H1 (cell line): ENCODE measurements at regions not wholly inside any gene's neighbourhood (a gene's known extent, or its start where the extent isn't known, plus 50 kb on each side); places are given as distances from the start of the nearest gene placed in this dataset.

ENCODE experiments used
- CTCF ChIA-PET: fragments of 300-600 bp; sonication (Branson Sonifier 250); formaldehyde crosslinking; loops from one replicate; lab custom pipeline; 2021; ENCODE audit not compliant: partially characterized antibody; lab: Charles Lee
- POLR2A ChIA-PET: fragments of 300-600 bp; sonication (Branson Sonifier 250); formaldehyde crosslinking; loops from one replicate; lab custom pipeline; 2021; ENCODE audit warnings: inconsistent platforms; ENCODE audit not compliant: partially characterized antibody; lab: Charles Lee
- DNase-seq, 2 experiments: peaks; one replicate each; pipeline versions ENCODE4 v3.0.0 to v3.0.0-alpha.2; 2010 to 2022; ENCODE audit warnings: low spot score in 2 of 2, low read depth in 1 of 2, mixed read lengths in 1 of 2
- FAIRE-seq: peaks from 2 replicates; lab custom pipeline; 2011; peaks lifted over from hg19 to GRCh38; lab: Jason Lieb, UNC
- H2AFZ ChIP-seq: 2 replicates; pipeline ENCODE4 v1.8.1; 2012; ENCODE audit warnings: low read length, inconsistent platforms
- H2AK5ac ChIP-seq: 2 replicates; pipeline ENCODE4 v1.6.1; 2013; ENCODE audit warnings: low read depth, low read length
- H2BK120ac ChIP-seq: replicated peaks from 2 replicates; pipeline ENCODE3; 2013; ENCODE audit warnings: low read depth, low read length, inconsistent platforms
- H2BK12ac ChIP-seq: 2 replicates; pipeline ENCODE4 v1.6.1; 2013; ENCODE audit warnings: low read depth, low read length
- H2BK15ac ChIP-seq: 2 replicates; pipeline ENCODE4 v1.6.1; 2013; ENCODE audit warnings: low read length
- H2BK20ac ChIP-seq: 2 replicates; pipeline ENCODE4 v1.6.1; 2013; ENCODE audit warnings: low read length
- H2BK5ac ChIP-seq: 2 replicates; pipeline ENCODE4 v1.6.1; 2013; ENCODE audit warnings: low read depth, low read length
- H3K14ac ChIP-seq: 2 replicates; pipeline ENCODE4 v1.6.1; 2013; ENCODE audit warnings: inconsistent platforms; ENCODE audit not compliant: insufficient read length
- H3K18ac ChIP-seq: 2 replicates; pipeline ENCODE4 v1.6.1; 2013; ENCODE audit warnings: low read length; ENCODE audit errors: extremely low read depth
- H3K23ac ChIP-seq: 2 replicates; pipeline ENCODE4 v1.6.1; 2013; ENCODE audit warnings: inconsistent platforms; ENCODE audit not compliant: insufficient read length
- H3K23me2 ChIP-seq: 2 replicates; pipeline ENCODE4 v1.6.1; 2013; ENCODE audit warnings: low read depth, low read length
- H3K27ac ChIP-seq: 2 replicates; pipeline ENCODE4 v1.6.1; 2011; ENCODE audit warnings: low read depth, low read length, inconsistent platforms
- H3K27me3 ChIP-seq, 4 experiments: replicated peaks in 1 of 4; 1 replicate in 1 of 4; 2 replicates in 3 of 4; pipeline versions ENCODE4 v1.6.1 to v1.8.1; 2011 to 2013; ENCODE audit warnings: low read length in 3 of 4, mild to moderate bottlenecking in 3 of 4, inconsistent platforms in 2 of 4, mixed read lengths in 2 of 4, moderate library complexity in 1 of 4; ENCODE audit not compliant: control insufficient read depth in 3 of 4, insufficient read depth in 3 of 4; ENCODE audit errors: extremely low read depth in 1 of 4
- H3K36me3 ChIP-seq, 4 experiments: 2 replicates each; pipeline versions ENCODE4 v1.6.1 to v1.8.1; 2011 to 2013; ENCODE audit warnings: mild to moderate bottlenecking in 4 of 4, low read length in 3 of 4, moderate library complexity in 2 of 4, control low read depth in 1 of 4, inconsistent platforms in 1 of 4; ENCODE audit not compliant: insufficient read depth in 4 of 4, control insufficient read depth in 2 of 4
- H3K4ac ChIP-seq: replicated peaks from 2 replicates; pipeline ENCODE3; 2013; ENCODE audit warnings: low read length, low read depth, mixed read lengths, inconsistent platforms; ENCODE audit not compliant: insufficient read length
- H3K4me1 ChIP-seq, 4 experiments: replicated peaks in 1 of 4; 1 replicate in 1 of 4; 2 replicates in 3 of 4; pipeline versions ENCODE4 v1.6.1 to v1.8.1; 2011 to 2013; ENCODE audit warnings: low read length in 3 of 4, inconsistent platforms in 2 of 4, mixed read lengths in 1 of 4; ENCODE audit not compliant: insufficient read depth in 4 of 4, control insufficient read depth in 3 of 4
- H3K4me2 ChIP-seq, 2 experiments: 2 replicates each; pipeline versions ENCODE4 v1.6.1 to v1.8.1; 2011 to 2013; ENCODE audit warnings: low read depth in 2 of 2, low read length in 2 of 2, control low read depth in 1 of 2, inconsistent platforms in 1 of 2, mild to moderate bottlenecking in 1 of 2; ENCODE audit not compliant: insufficient read depth in 1 of 2
- H3K4me3 ChIP-seq, 4 experiments: fragments of 200-600, 300-600 bp in 1 of 4; sonication (generic), shearing (Covaris generic), sonication (Bioruptor Twin) in 1 of 4; 2 replicates each; pipeline versions ENCODE4 v1.5.1 to v1.8.1; 2011 to 2016; ENCODE audit warnings: low read length in 4 of 4, low read depth in 3 of 4, control low read depth in 2 of 4, inconsistent platforms in 2 of 4, mild to moderate bottlenecking in 2 of 4, mixed read lengths in 1 of 4, moderate library complexity in 1 of 4; ENCODE audit not compliant: insufficient read depth in 2 of 4; ENCODE audit errors: extremely low read depth in 1 of 4
- H3K56ac ChIP-seq: replicated peaks from 2 replicates; pipeline ENCODE3; 2013; ENCODE audit warnings: low read depth, mild to moderate bottlenecking, mixed read lengths, low read length, inconsistent platforms; ENCODE audit not compliant: insufficient read length
- H3K79me1 ChIP-seq: 2 replicates; pipeline ENCODE4 v1.6.1; 2013; ENCODE audit warnings: low read depth, low read length, control low read depth
- H3K79me2 ChIP-seq, 2 experiments: 2 replicates each; pipeline versions ENCODE4 v1.6.1 to v1.8.1; 2012 to 2013; ENCODE audit warnings: low read length in 2 of 2, mild to moderate bottlenecking in 2 of 2, inconsistent platforms in 1 of 2; ENCODE audit not compliant: insufficient read depth in 2 of 2, control insufficient read depth in 1 of 2
- H3K9ac ChIP-seq, 4 experiments: replicated peaks in 1 of 4; 1 replicate in 1 of 4; 2 replicates in 3 of 4; pipeline versions ENCODE4 v1.6.1 to v1.8.1; 2011 to 2013; ENCODE audit warnings: low read depth in 3 of 4, low read length in 3 of 4, control low read depth in 2 of 4, mild to moderate bottlenecking in 2 of 4, moderate library complexity in 2 of 4, inconsistent platforms in 1 of 4; ENCODE audit errors: extremely low read depth in 1 of 4
- H3K9me3 ChIP-seq, 2 experiments: 2 replicates each; pipeline versions ENCODE4 v1.6.1 to v1.8.1; 2012 to 2013; ENCODE audit warnings: mild to moderate bottlenecking in 2 of 2, moderate library complexity in 2 of 2, control low read depth in 1 of 2, inconsistent platforms in 1 of 2, low read depth in 1 of 2, low read length in 1 of 2, mixed read lengths in 1 of 2; ENCODE audit not compliant: insufficient read depth in 2 of 2
- H4K20me1 ChIP-seq, 2 experiments: replicated peaks in 1 of 2; 2 replicates each; pipeline versions ENCODE3 to v1.8.1; 2011 to 2013; ENCODE audit warnings: inconsistent platforms in 2 of 2, low read length in 2 of 2, mild to moderate bottlenecking in 1 of 2; ENCODE audit not compliant: insufficient read depth in 2 of 2, control insufficient read depth in 1 of 2
- H4K5ac ChIP-seq: 2 replicates; pipeline ENCODE4 v1.6.1; 2013; ENCODE audit warnings: low read length, low read depth, mixed read lengths, inconsistent platforms; ENCODE audit not compliant: insufficient read length
- H4K8ac ChIP-seq: 2 replicates; pipeline ENCODE4 v1.8.0; 2013; ENCODE audit warnings: mild to moderate bottlenecking, moderate library complexity, low read length, inconsistent platforms; ENCODE audit not compliant: insufficient read depth; ENCODE audit errors: extremely low read depth
- H4K91ac ChIP-seq: replicated peaks from 2 replicates; pipeline ENCODE3; 2013; ENCODE audit warnings: low read length, mixed read lengths, inconsistent platforms; ENCODE audit not compliant: insufficient read length
- BCL11A ChIP-seq, 2 experiments: IDR thresholded peaks; one replicate each; pipeline ENCODE4 v1.6.1; 2011; ENCODE audit warnings: low read depth in 2 of 2, low read length in 2 of 2, mild to moderate bottlenecking in 2 of 2
- EP300 ChIP-seq, 2 experiments: IDR thresholded peaks; 1 replicate in 1 of 2; 2 replicates in 1 of 2; pipeline ENCODE4 v1.6.1; 2011 to 2012; ENCODE audit warnings: low read depth in 2 of 2, low read length in 2 of 2, mild to moderate bottlenecking in 2 of 2, borderline replicate concordance in 1 of 2, inconsistent platforms in 1 of 2, moderate library complexity in 1 of 2
- FOSL1 ChIP-seq: IDR thresholded peaks from 2 replicates; pipeline ENCODE4 v1.6.1; 2011; ENCODE audit warnings: mild to moderate bottlenecking, low read depth, low read length, moderate library complexity; ENCODE audit not compliant: insufficient read depth
- GABPA ChIP-seq: IDR thresholded peaks from 2 replicates; pipeline ENCODE4 v1.6.1; 2011; ENCODE audit warnings: mild to moderate bottlenecking, low read length, moderate library complexity, borderline replicate concordance; ENCODE audit not compliant: insufficient read depth
- JUN ChIP-seq: IDR thresholded peaks from 2 replicates; pipeline ENCODE4 v1.6.1; 2011; ENCODE audit warnings: low read depth, mild to moderate bottlenecking, improper control_type of control experiment, low read length
- KDM1A ChIP-seq: fragments of 200-600, 300-600 bp; sonication (generic); IDR thresholded peaks from 2 replicates; pipeline ENCODE4 v1.7.1; 2016; ENCODE audit warnings: mild to moderate bottlenecking, low read length, borderline replicate concordance
- KDM5A ChIP-seq: fragments of 200-600 bp; IDR thresholded peaks from 2 replicates; pipeline ENCODE4 v1.7.1; 2012; ENCODE audit warnings: mild to moderate bottlenecking, low read length, inconsistent platforms, mixed read lengths
- POLR2AphosphoS5 ChIP-seq: IDR thresholded peaks from 2 replicates; pipeline ENCODE4 v1.6.1; 2011; ENCODE audit warnings: low read depth, low read length
- SIN3A ChIP-seq, 2 experiments: IDR thresholded peaks in 1 of 2; conservative IDR thresholded peaks in 1 of 2; 2 replicates each; pipeline ENCODE4 v1.6.1; 2011 to 2012; ENCODE audit warnings: low read length in 2 of 2, improper control_type of control experiment in 1 of 2, low read depth in 1 of 2, mild to moderate bottlenecking in 1 of 2
- SRF ChIP-seq: IDR thresholded peaks from 2 replicates; pipeline ENCODE4 v1.6.1; 2011; ENCODE audit warnings: mild to moderate bottlenecking, low read depth, low read length, moderate library complexity
- TAF1 ChIP-seq: IDR thresholded peaks from 2 replicates; pipeline ENCODE4 v1.6.1; 2011; ENCODE audit warnings: mild to moderate bottlenecking, low read depth, low read length
- TBP ChIP-seq: IDR thresholded peaks from 2 replicates; pipeline ENCODE4 v1.6.1; 2011; ENCODE audit warnings: low read depth, low read length, improper control_type of control experiment
- ZNF274 ChIP-seq: IDR thresholded peaks from 2 replicates; pipeline ENCODE4 v1.7.0; 2012; ENCODE audit warnings: low read length, borderline replicate concordance; ENCODE audit errors: extremely low read depth
- WGBS, 2 experiments: shearing (Covaris generic) in 1 of 2; methylation state at CpG; one replicate each; pipeline versions ENCODE4 v1.1.6 to v1.1.7; 2013 to 2015; ENCODE audit warnings: low lambda C conversion rate in 2 of 2, mixed read lengths in 2 of 2, inconsistent platforms in 1 of 2, low coverage in 1 of 2, missing lambda C conversion rate in 1 of 2; ENCODE audit not compliant: insufficient replicate concordance in 2 of 2, insufficient coverage in 1 of 2, insufficient read length in 1 of 2; ENCODE audit errors: extremely low coverage in 1 of 2, missing lambda C conversion rate in 1 of 2; 5-methylcytosine and 5-hydroxymethylcytosine counted together

DNA sequence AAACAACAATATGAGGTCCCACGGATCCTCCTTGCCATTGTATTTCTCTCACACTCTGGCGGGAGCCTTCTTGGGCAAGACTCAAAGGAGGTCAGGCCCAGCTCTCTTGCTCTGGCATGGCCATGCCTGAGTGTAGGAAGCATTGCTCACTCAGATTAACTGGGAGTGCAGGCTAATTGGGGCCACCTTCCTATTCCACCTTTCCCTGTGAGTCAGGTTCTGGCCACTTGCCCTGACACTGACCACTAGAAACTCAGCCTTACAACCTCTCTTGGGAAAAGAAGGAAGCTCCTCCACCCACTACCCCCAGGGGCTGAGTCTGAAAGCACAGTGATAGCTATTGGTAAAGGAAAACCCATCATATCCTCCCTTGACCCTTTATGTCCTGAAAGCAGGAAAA is 121.8 kb upstream of the NTM start:
- H2BK15ac ChIP-seq, result peak overlapping the region; percentile 47; the same call in 1 of the 2 replicates
- H2AFZ ChIP-seq, result no peak overlapping the region; the same call in 1 of the 2 replicates
- H3K9ac ChIP-seq, result no peak overlapping the region
- no peak for FAIRE-seq
- WGBS, 2 experiments, result 87% methylated on average over 2 of the region's 2 CpGs; no CpG with 5 or more reads in 1 of the 2 experiments
- H3K14ac ChIP-seq, result no peak overlapping the region
- H2BK20ac ChIP-seq, result peak overlapping the region; percentile 73; the same call in 1 of the 2 replicates
- H4K8ac ChIP-seq, result no peak overlapping the region
- peak in 1 of 2 experiments; percentile 37 for DNase-seq
- peak overlapping the region; percentile 11; the same call in 1 of the 2 replicates for H2AK5ac ChIP-seq
- H3K56ac ChIP-seq, result no peak overlapping the region
- peaks cover under 1% of the 10 kb centered on the region; the same call in 1 of the 2 replicates for H3K23me2 ChIP-seq
- no peaks in the 10 kb centered on the region for H3K36me3 ChIP-seq
- no peaks in the 10 kb centered on the region for H3K27me3 ChIP-seq
- peak overlapping the region; percentile 36 for H4K91ac ChIP-seq
- TF ChIP-seq KDM1A (no peak), KDM5A (no peak), POLR2AphosphoS5 (no peak), BCL11A (IDR thresholded peaks at IDR 0.05; ENCODE audit: low read depth in 2 of 2, low read length in 2 of 2) (no peak), FOSL1 (no peak), SRF (no peak), EP300 (IDR thresholded peaks at IDR 0.05; ENCODE audit: borderline replicate concordance in 1 of 2, low read depth in 2 of 2, low read length in 2 of 2) (no peak), TAF1 (no peak), GABPA (no peak), ZNF274 (no peak), SIN3A (conservative IDR thresholded peaks at IDR 0.05 in 1 of 2, IDR thresholded peaks at IDR 0.05 in 1 of 2; ENCODE audit: low read depth in 1 of 2, low read length in 2 of 2) (no peak), JUN (no peak), TBP (no peak)
- H3K4me3 ChIP-seq, result no peak overlapping the region
- H3K79me1 ChIP-seq, result no peaks in the 10 kb centered on the region
- POLR2A ChIA-PET, result interaction anchor here (3.0 kb wide), 1 partner anchor 56 kb away, joined by 14 read pairs; no protein-coding TSS in a partner anchor
- CTCF ChIA-PET, result interaction anchor here (0.7 to 2.1 kb wide), 6 partner anchors 13 to 440 kb away, joined by 3 to 9 read pairs (median 4); no protein-coding TSS in a partner anchor
- peak overlapping the region; percentile 67; the same call in 1 of the 2 replicates for H2BK5ac ChIP-seq
- peak overlapping the region; percentile 80; the same call in 1 of the 2 replicates for H3K18ac ChIP-seq
- no peak overlapping the region for H3K23ac ChIP-seq
- H3K4ac ChIP-seq, result no peak overlapping the region
- H3K27ac ChIP-seq, result no peak overlapping the region
- no peaks in the 10 kb centered on the region for H3K79me2 ChIP-seq
- no peak overlapping the region for H3K4me2 ChIP-seq
- peaks cover 2 to 13% (median 10%) of the 10 kb centered on the region in 4 experiments; a peak in 5 of 7 replicates for H3K4me1 ChIP-seq
- no peak overlapping the region for H4K5ac ChIP-seq
- no peaks in the 10 kb centered on the region for H3K9me3 ChIP-seq
- H4K20me1 ChIP-seq, result no peaks in the 10 kb centered on the region
- peak overlapping the region; percentile 72; the same call in 1 of the 2 replicates for H2BK12ac ChIP-seq
- no peak overlapping the region for H2BK120ac ChIP-seq
